PC-3 (cell line): ENCODE measurements at regions not wholly inside any gene's neighbourhood (a gene's known extent, or its start where the extent isn't known, plus 50 kb on each side); places are given as distances from the start of the nearest gene placed in this dataset.

Source experiments
- ATAC-seq: fragments of 200-7000 bp; cut with Tn5 transposase; 2 replicates; pipeline ENCODE4 v1.9.1; 2020; ENCODE audit warnings: mild to moderate bottlenecking, moderate library complexity
- BruUV-seq: library from RNA; stranded (reverse); fragments of 400-500 nt; replicated peaks from 2 replicates; lab custom pipeline; 2021; lab: Mats Ljungman, UMichigan
- CTCF ChIA-PET: fragments of 300-600 bp; sonication (Branson Sonifier 250); formaldehyde crosslinking; loops from one replicate; lab custom pipeline; 2022; ENCODE audit warnings: antibody characterized with exemption; lab: Charles Lee
- POLR2A ChIA-PET: fragments of 300-600 bp; sonication (Branson Sonifier 250); formaldehyde crosslinking; loops from one replicate; lab custom pipeline; 2022; ENCODE audit warnings: antibody characterized with exemption; ENCODE audit not compliant: unreplicated experiment; lab: Charles Lee
- DNase-seq: peaks from one replicate; pipeline ENCODE4 v3.0.0-alpha.2; 2015
- H2AFZ ChIP-seq: fragments of 300-600 bp; sonication (generic); 2 replicates; pipeline ENCODE4 v1.6.0; 2016; ENCODE audit warnings: antibody characterized with exemption, low read length
- H3F3A ChIP-seq: fragments of 300-600 bp; sonication (generic); one replicate; pipeline ENCODE4 v1.6.0; 2017; ENCODE audit warnings: antibody characterized with exemption, low read length, control low read depth, mild to moderate bottlenecking; ENCODE audit not compliant: unreplicated experiment
- H3K27ac ChIP-seq: fragments of 300-600 bp; sonication (generic); 2 replicates; pipeline ENCODE4 v1.5.1; 2016; ENCODE audit warnings: mild to moderate bottlenecking, low read length
- H3K27me3 ChIP-seq: fragments of 300-600 bp; sonication (generic); 2 replicates; pipeline ENCODE4 v1.6.1; 2016; ENCODE audit warnings: low read length, mixed read lengths
- H3K36me3 ChIP-seq: fragments of 300-600 bp; sonication (generic); 2 replicates; pipeline ENCODE4 v1.6.1; 2016; ENCODE audit warnings: low read depth, mixed run types, low read length, mixed read lengths
- H3K4me1 ChIP-seq: fragments of 300-600 bp; sonication (generic); 2 replicates; pipeline ENCODE4 v1.5.1; 2016; ENCODE audit warnings: low read length; ENCODE audit not compliant: insufficient read depth
- H3K4me2 ChIP-seq: fragments of 300-600 bp; sonication (generic); 2 replicates; pipeline ENCODE4 v1.6.0; 2016; ENCODE audit warnings: low read length
- H3K4me3 ChIP-seq: fragments of 300-600 bp; sonication (generic); 2 replicates; pipeline ENCODE4 v1.5.1; 2016; ENCODE audit warnings: mild to moderate bottlenecking, low read length, mixed read lengths
- H3K79me2 ChIP-seq: fragments of 300-600 bp; sonication (generic); 2 replicates; pipeline ENCODE4 v1.6.1; 2017; ENCODE audit warnings: low read length, mixed read lengths
- H3K9ac ChIP-seq: fragments of 300-600 bp; sonication (generic); 2 replicates; pipeline ENCODE4 v1.6.0; 2016; ENCODE audit warnings: mild to moderate bottlenecking, low read length
- H3K9me2 ChIP-seq: fragments of 300-600 bp; sonication (generic); replicated peaks from 2 replicates; pipeline ENCODE4 v1.6.1; 2016; ENCODE audit warnings: mixed run types, low read length, mixed read lengths
- H3K9me3 ChIP-seq: fragments of 300-600 bp; sonication (generic); 2 replicates; pipeline ENCODE4 v1.6.1; 2016; ENCODE audit warnings: low read length, mixed read lengths
- H4K20me1 ChIP-seq: fragments of 300-600 bp; sonication (generic); 2 replicates; pipeline ENCODE4 v1.6.1; 2016; ENCODE audit warnings: low read length, mixed read lengths
- CTCF ChIP-seq: fragments of 300-600 bp; sonication (generic); conservative IDR thresholded peaks from 2 replicates; pipeline ENCODE4 v1.5.1; 2017; ENCODE audit warnings: antibody characterized with exemption, low read depth, mild to moderate bottlenecking, low read length
- EZH2 ChIP-seq: fragments of 300-600 bp; sonication (generic); IDR thresholded peaks from one replicate; pipeline ENCODE4 v1.6.1; 2017; ENCODE audit warnings: antibody characterized with exemption, mild to moderate bottlenecking, low read length; ENCODE audit not compliant: unreplicated experiment
- EZH2phosphoT487 ChIP-seq: fragments of 300-600 bp; sonication (generic); IDR thresholded peaks from 2 replicates; pipeline ENCODE4 v1.6.1; 2018; ENCODE audit warnings: mild to moderate bottlenecking, antibody characterized with exemption, low read length, borderline replicate concordance
- intact Hi-C: fragments of 100-400 bp; cut with micrococcal nuclease; formaldehyde crosslinking; loops from 2 replicates; pipeline ENCODE4 v1.9.0; 2023

- peak overlapping the region; percentile 26; the same call in 1 of the 2 replicates for H3K4me2 ChIP-seq
- H3K9me3 ChIP-seq: no peaks in the 10 kb centered on the region
- H2AFZ ChIP-seq: peak overlapping the region; percentile 61; the same call in 1 of the 2 replicates
- BruUV-seq: no TSS peak
- H3K4me3 ChIP-seq: no peak overlapping the region
- H4K20me1 ChIP-seq: no peaks in the 10 kb centered on the region
- ChIA-PET CTCF (interaction anchor here (0.8 kb wide), 1 partner anchor 22 kb away, joined by 4 read pairs; no protein-coding TSS in a partner anchor), POLR2A (interaction anchor here (0.5 kb wide), 1 partner anchor 209 kb away, joined by 3 read pairs; no protein-coding TSS in a partner anchor)
- H3K27me3 ChIP-seq: no peaks in the 10 kb centered on the region
- H3K9me2 ChIP-seq: no peaks in the 10 kb centered on the region
- H3K79me2 ChIP-seq: no peaks in the 10 kb centered on the region
- no peak overlapping the region for H3K27ac ChIP-seq
- TF ChIP-seq CTCF: no peak
- no peak for TF ChIP-seq EZH2phosphoT487
- no peak for TF ChIP-seq EZH2
- no peaks in the 10 kb centered on the region for H3F3A ChIP-seq
- no peaks in the 10 kb centered on the region for H3K36me3 ChIP-seq
- peaks cover 13% of the 10 kb centered on the region for H3K4me1 ChIP-seq
- intact Hi-C loops: no loop called here
- peak; percentile 81 for ATAC-seq
- DNase-seq: peak; percentile 71
- no peak overlapping the region for H3K9ac ChIP-seq
Observed at GRCh38 chr11:34564406-34564805, 50.8 kb upstream of the ELF5 start.

GRCh38 chr11:34564807-34565241 is 51.2 kb upstream of the ELF5 start:
- POLR2A ChIA-PET: interaction anchor here (0.5 kb wide), 1 partner anchor 209 kb away, joined by 3 read pairs; no protein-coding TSS in a partner anchor
- H3K27ac ChIP-seq: no peak overlapping the region
- TF ChIP-seq EZH2phosphoT487: no peak
- no peak for TF ChIP-seq CTCF
- no peak for TF ChIP-seq EZH2
- no peaks in the 10 kb centered on the region for H4K20me1 ChIP-seq
- intact Hi-C loops: no loop called here
- H3K4me1 ChIP-seq: peaks cover 13% of the 10 kb centered on the region
- H3F3A ChIP-seq: no peaks in the 10 kb centered on the region
- H3K9ac ChIP-seq: no peak overlapping the region
- H3K27me3 ChIP-seq: no peaks in the 10 kb centered on the region
- no peaks in the 10 kb centered on the region for H3K9me3 ChIP-seq
- no peaks in the 10 kb centered on the region for H3K9me2 ChIP-seq
- no peak overlapping the region for H3K4me3 ChIP-seq
- H3K4me2 ChIP-seq: peak overlapping the region; percentile 26; the same call in 1 of the 2 replicates
- H3K36me3 ChIP-seq: no peaks in the 10 kb centered on the region
- H2AFZ ChIP-seq: peak overlapping the region; percentile 61; the same call in 1 of the 2 replicates
- H3K79me2 ChIP-seq: no peaks in the 10 kb centered on the region
- CTCF ChIA-PET: no interaction called here
- BruUV-seq: no TSS peak
- DNase-seq: no peak
- ATAC-seq: no peak

DNA sequence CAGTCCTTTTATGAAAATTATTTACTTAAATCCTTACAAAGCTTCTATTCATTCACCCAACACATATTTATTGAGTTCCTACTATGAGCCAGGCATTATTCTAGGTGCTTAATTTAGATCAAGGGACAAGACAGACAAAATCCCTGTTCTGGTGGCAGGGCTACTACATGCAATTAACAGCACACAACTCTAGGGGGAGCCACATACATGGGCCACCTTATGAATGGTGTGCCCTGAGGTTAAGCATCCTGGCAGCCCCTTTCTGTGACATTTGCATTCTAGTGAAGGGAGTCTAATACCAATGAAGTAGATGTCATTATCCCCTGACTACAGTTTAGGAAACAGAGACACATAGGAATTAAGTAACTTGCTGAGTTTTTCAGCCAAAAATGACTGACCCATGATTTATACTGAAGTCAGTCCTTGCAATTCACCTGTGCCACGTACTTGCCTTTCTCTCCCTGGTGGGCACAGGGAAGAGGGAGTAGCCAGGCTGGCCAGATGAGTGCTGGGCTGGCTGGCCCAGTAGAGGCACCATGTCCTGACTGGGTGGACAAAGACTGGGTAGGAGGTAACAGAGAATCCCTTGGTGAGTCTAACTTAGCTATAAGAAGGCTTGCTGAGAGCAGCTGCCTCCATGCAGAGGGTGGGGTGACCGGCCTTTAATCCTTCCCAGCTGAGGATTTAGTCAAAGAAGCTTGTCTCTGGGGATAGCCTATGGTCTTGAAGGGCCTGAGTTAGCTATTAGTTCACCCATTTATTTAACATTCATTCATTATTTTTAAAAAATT is 52.0 kb upstream of the ELF5 start:
- no TSS peak for BruUV-seq
- Histone ChIP-seq H2AFZ (no peak overlapping the region), H3K79me2 (no peaks in the 10 kb centered on the region), H3K27ac (no peak overlapping the region), H3K9ac (no peak overlapping the region), H3K9me3 (no peaks in the 10 kb centered on the region), H3K36me3 (no peaks in the 10 kb centered on the region), H3K27me3 (no peaks in the 10 kb centered on the region), H3K4me2 (no peak overlapping the region), H3K9me2 (no peaks in the 10 kb centered on the region), H3K4me3 (no peak overlapping the region), H3F3A (no peaks in the 10 kb centered on the region), H3K4me1 (peaks cover 18% of the 10 kb centered on the region), H4K20me1 (no peaks in the 10 kb centered on the region)
- DNase-seq (peak; percentile 12), ATAC-seq (no peak)
- ChIA-PET CTCF (no interaction called here), POLR2A (no interaction called here)
- no peak for TF ChIP-seq EZH2phosphoT487
- peak; percentile 61 for TF ChIP-seq CTCF
- TF ChIP-seq EZH2: no peak
- intact Hi-C loops: no loop called here
